ENCODE measurements at regions not wholly inside any gene's neighbourhood (a gene's known extent, or its start where the extent isn't known, plus 50 kb on each side); places are given as distances from the start of the nearest gene placed in this dataset.

DNA sequence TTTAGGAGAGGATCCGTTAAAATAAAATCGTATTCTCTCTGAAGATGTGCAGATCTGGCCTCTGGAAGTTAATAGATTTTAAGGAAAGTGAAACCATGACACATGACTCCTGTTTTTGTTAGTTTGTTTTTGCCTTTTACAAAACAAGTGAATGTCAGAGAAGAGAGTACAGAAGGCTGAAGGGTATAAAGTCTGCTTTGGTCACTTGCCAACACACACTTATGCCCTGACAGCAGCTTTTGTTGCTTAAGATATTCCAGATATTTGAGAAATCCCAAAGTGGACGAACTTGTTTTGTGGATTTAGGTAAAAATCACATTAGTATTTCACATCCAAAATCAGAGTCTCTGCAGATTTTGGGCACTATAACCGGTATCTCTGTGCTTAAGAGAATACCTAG lies 192.4 kb upstream of the RASGEF1B start:
- H3K4me3 ChIP-seq (ENCODE audit: low read length): no peak overlapping the region
- no peak for TF ChIP-seq ZNF274 (IDR thresholded peaks at IDR 0.05; ENCODE audit: low read depth, low read length)

DNA sequence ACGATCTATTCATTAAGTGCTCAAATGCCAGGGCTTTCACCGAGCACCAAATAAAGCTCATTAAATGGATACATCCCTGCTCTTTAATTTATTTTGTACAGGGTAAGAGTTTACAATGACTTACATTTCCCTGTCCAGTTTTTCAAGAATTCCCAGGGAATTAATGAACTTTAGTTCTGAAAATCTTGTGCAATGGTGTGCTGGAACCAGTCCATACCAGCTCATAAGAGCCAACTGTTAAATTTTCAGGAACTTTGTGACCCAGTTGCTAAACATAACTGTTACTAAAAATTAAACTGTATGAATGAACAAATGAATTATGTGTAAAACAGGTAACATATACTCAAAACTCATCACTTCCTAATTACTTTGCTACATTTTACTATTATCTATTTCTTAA lies 191.7 kb upstream of the RASGEF1B start:
- no peak overlapping the region for H3K4me3 ChIP-seq (ENCODE audit: low read length)
- no peak for TF ChIP-seq ZNF274 (IDR thresholded peaks at IDR 0.05; ENCODE audit: low read depth, low read length)

DNA sequence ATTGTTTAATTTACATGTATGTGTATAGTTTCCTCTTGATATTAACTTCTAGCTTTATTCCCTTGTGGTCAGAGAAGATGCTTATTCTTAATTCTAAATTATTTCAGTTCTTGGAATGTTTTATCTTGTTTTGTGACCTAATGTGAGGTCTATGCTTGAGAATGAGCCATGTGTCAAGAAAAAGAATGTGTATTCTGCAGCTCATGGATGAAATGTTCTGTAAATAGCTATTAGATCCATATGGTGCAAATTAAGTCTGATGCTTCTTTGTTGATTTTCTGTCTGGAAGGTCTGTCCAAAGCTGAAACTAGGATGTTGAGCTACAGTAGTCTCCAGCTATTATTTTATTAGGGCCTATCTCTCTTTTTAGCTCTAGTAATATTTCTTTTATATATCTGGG lies 187.3 kb upstream of the RASGEF1B start:
- no peak for TF ChIP-seq ZNF274 (IDR thresholded peaks at IDR 0.05; ENCODE audit: low read depth, low read length)

DNA sequence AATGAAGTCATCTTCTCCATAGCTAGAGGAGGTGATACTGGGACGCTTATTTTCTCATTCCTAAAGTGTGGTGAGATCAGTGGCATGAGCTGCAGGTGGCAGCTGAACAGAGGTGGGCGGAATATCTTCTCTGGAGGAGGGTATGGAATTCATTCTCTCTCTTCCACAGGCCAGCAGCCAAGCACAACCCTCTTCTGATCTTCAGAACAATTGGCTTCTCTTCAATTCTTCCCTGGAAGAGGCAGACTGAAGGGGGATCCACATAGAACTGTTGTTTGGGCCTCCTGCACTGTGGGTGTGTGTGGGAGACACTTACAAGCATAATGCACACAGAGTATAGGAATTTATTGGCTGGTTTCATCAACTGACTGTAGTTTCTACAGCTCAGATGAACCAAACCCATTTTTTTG lies 180.4 kb upstream of the RASGEF1B start:
- no peak overlapping the region for H3K4me3 ChIP-seq (ENCODE audit: low read length)
- no peak for TF ChIP-seq ZNF274 (IDR thresholded peaks at IDR 0.05; ENCODE audit: low read depth, low read length)

More for the DNA sequence above, 187.3 kb upstream of the RASGEF1B start:
- no peak overlapping the region for H3K4me3 ChIP-seq (ENCODE audit: low read length)

DNA sequence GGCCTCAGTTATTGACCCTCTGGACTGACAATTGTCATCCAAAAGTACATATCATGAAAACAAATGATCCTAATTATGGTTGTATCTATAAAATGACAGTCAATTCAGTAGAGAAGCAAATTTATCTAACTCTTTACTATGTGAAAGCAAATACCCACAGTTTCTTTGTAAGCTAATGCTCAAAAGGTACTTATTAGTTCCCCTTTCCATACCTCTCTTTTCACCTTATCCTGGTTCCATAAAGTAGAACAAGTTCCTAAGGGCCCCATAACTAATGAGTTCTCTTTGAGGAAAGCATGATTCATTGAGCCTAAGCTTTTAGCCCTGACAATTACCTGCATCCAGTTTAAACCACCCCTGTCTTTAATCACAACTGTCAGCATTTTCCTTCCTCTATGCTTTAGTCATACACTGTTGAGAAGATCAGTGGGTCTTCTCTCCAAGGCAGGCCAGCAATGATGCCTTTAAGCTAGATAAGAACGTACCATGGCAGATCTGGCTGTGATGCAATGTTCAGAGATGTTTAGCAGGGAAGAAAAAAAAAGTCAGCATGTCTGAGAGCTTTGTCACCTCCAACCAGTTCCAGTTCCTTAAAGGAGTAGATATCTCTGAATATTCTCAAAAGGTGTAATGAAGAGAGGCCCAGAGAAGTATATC lies 179.7 kb upstream of the RASGEF1B start:
- no peak for TF ChIP-seq ZNF274 (IDR thresholded peaks at IDR 0.05; ENCODE audit: low read depth, low read length)
- no peak overlapping the region for H3K4me3 ChIP-seq (ENCODE audit: low read length)

DNA sequence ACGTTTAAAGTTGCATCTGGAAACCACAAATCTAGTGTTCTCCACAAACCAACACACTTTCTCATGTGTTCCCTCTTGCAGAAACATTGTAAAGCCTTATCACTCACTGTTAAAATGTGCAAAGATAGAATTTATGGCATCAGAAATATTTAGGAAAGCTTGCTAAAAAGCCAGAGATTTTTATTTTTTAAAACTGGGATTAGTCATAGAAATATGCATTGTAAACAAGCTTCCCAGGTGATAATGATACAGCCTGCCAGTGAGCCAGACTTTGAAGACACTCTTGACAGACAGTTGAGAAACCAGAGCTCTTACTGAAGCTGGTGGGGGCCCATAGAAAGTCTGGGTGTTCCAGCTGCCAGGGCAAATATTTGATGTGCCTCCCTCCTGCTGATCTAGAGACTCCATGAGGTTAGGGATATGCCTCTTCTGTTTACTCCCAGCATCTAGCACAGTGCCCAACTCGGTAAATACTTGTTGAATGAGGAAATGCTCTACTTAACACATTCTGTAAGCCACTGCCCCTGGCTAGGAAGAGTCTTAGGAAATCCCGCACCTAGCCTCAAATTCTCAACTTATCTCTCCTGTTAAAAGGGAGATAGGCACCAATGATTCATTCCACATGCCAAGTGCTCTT lies 179.0 kb upstream of the RASGEF1B start:
- no peak for TF ChIP-seq ZNF274 (IDR thresholded peaks at IDR 0.05; ENCODE audit: low read depth, low read length)
- no peak overlapping the region for H3K4me3 ChIP-seq (ENCODE audit: low read length)

DNA sequence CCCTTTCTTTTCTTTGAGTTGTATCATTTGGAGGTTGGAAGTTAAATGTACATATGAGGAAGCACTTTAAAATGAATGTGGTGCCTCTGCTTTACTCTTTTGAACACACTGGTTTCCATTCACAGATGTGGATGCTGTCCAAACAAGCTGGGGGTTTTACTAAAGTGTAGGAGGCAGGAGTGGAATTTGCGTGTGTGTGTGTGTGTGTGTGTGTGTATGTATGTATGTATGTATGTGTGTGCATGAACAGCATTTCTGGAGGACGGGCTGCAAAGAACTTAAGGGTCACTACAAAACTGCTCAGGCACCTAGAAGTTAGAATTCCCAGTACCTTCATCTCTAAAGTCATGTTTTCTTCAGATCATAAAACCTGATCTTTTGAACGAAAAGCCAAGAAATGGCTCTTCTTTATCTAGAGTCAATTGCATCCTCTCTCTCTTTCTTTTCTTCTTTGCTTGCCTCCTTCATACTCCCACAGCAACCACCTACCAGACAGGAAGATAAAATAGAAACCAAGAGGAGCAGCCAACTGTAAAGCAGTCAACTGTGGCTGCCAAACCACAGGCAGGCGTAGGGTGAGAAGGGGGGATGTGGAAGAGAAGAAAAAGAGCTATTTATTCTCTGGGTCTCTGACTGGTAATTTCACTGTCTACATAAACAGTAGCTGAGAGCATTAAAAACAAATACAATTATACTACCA lies 177.0 kb upstream of the RASGEF1B start:
- peak overlapping the region; percentile 32; the same call in 1 of the 2 replicates for H3K4me3 ChIP-seq (ENCODE audit: low read length)
- TF ChIP-seq ZNF274 (IDR thresholded peaks at IDR 0.05; ENCODE audit: low read depth, low read length): no peak

DNA sequence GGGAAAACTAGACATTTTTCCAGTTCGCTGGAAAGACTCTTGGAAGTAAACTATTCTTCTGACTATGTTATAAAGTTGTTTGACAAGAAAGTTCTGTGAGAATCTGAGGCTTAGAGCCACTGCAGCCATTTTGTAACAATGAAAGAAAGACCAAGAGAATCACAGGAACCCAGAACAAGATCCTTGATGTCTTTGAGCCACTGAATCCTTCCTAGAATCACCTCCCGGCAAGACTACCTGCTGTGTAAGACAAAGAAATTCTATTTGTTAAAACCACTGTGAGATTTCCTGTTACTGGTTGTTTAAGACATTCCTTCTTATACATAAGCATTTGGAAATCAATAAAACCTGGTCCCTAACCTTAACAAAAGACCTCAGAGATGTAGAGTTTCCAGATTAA lies 175.7 kb upstream of the RASGEF1B start:
- H3K4me3 ChIP-seq (ENCODE audit: low read length): no peak overlapping the region
- TF ChIP-seq ZNF274 (IDR thresholded peaks at IDR 0.05; ENCODE audit: low read depth, low read length): no peak

DNA sequence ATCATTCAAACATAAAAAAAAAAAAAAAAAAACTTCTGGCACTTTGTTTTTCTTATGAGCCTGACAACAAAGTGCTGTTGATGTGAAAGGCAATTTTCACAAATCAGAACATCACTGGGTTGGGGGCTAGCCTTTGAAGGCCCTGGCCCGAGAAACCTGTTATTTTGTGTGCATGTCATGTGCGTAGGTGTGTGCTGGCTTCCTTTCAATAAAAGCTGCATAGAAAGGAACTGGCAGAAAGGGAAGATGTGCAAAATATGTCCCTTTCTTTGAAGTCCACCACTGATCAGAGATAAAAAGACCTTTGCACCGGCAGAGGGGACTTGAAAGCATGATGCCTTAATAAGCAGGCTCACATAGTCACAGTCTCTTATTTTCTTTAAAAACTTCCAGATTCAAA lies 170.8 kb upstream of the RASGEF1B start:
- no peak overlapping the region for H3K4me3 ChIP-seq (ENCODE audit: low read length)
- no peak for TF ChIP-seq ZNF274 (IDR thresholded peaks at IDR 0.05; ENCODE audit: low read depth, low read length)

DNA sequence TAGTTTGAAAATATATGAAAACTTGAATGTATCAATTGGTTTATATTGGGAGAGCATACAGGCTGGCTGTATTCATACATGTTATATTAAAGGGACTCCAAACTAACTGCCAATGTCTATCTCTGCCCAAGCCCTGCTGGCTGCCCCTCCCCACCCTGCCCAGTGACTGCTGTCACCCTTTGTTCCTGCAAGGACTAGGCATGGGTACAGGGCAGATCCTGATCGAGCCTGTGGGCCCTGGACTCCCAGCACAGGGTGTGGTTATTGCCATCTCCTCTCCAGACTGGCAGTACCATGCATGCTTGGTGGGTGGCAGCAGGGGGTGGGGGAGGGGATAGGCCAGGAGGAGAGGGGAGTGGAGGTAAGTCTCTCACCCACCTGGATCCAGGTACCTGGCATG lies 167.5 kb upstream of the RASGEF1B start:
- no peak for TF ChIP-seq ZNF274 (IDR thresholded peaks at IDR 0.05; ENCODE audit: low read depth, low read length)
- H3K4me3 ChIP-seq (ENCODE audit: low read length): no peak overlapping the region

DNA sequence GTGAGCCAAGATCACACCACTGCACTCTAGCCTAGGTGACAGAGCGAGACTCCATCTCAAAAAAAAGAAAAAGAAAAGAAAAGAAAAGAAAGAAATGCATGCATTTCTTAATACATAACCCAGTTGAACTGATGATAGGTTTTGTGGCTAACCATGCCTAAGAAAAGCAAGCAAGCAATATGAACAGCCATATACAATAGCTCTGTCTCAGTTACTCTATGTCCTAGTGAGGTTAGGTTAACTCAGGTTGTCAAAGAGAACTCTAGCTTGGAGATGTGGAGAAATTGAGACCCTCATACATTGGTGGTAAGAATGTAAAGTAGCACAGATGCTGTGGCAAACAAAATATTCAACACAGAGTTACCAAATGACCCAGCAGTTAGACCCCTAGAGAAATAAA lies 167.0 kb upstream of the RASGEF1B start:
- no peak overlapping the region for H3K4me3 ChIP-seq (ENCODE audit: low read length)
- TF ChIP-seq ZNF274 (IDR thresholded peaks at IDR 0.05; ENCODE audit: low read depth, low read length): no peak

DNA sequence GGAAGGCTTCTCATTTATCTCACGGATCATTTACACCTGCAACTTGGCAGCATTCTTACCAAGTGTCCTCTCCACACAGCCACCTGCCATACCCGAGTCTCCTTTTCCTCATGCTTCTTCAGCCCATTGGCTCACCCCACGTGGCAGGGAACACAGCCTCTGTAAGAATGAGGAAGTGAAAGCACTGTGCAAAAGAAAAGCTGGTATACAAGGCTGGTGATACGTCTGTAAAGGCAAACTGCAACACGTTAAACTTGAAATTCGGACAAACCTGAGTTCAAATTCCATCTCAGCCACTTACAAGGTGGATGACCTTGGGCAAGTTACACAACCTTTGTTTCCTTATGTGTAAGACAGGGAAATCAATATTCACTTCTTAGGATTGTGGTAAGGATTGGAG lies 164.0 kb upstream of the RASGEF1B start:
- no peak for TF ChIP-seq ZNF274 (IDR thresholded peaks at IDR 0.05; ENCODE audit: low read depth, low read length)
- no peak overlapping the region for H3K4me3 ChIP-seq (ENCODE audit: low read length)

DNA sequence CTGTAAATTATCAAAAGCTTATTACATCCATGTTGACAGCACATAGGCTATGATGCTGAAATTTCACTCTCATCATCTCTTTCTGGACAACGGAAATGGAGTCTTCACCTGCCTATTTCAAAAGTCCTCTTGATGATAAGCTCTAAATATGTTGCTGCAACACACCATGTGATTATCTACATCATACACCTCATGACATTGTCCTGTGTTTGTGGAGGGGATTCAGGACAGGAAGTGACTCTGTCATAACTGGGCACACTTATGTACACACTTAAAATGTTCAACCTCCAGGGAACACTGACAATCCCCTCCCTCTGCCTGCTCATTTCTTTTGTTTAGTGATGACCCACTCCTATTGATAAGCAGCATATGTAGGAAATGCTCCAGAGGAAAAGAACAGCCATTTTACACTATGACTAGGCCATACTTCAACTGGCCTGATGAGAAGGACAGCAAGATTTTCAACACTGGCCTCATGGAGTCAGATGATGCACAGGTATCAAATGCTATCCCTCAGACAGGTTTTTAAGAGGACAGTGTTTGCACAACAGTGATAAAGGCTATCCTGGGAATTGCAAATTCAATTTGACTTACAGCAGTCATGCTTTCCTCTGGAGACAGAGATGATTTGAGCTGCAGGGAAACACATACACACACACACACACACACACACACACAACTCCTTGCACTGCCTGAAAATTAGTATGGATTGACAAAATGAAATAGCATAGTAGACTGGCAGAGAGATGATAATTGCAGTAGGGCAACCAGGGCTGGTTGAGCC lies 163.3 kb upstream of the RASGEF1B start:
- TF ChIP-seq ZNF274 (IDR thresholded peaks at IDR 0.05; ENCODE audit: low read depth, low read length): no peak
- no peak overlapping the region for H3K4me3 ChIP-seq (ENCODE audit: low read length)

DNA sequence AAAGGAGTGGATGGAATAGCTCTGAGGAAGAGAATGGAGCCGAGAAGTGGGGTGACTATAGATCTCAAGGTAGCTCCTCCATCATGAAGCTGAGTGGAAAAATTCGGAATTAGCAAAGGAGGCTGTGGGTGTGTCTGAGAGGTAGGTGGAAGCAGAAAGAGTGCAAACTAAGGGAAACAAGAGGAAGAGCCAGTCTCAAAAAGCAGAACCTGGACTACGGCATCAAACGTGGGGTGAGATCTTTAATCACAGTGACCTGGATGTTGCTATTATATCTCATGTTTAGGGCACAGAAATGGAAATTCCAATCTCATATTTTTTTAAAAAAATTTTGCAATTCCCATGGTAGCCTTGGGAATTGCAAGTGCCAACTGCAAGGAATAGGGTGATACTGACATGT lies 162.5 kb upstream of the RASGEF1B start:
- H3K4me3 ChIP-seq (ENCODE audit: low read length): no peak overlapping the region
- TF ChIP-seq ZNF274 (IDR thresholded peaks at IDR 0.05; ENCODE audit: low read depth, low read length): no peak

Measured in GM08714 (cell line).